GM20431 (cell line): ENCODE measurements at regions not wholly inside any gene's neighbourhood (a gene's known extent, or its start where the extent isn't known, plus 50 kb on each side); places are given as distances from the start of the nearest gene placed in this dataset.
"Not testable (repeated sequence)": the region's sequence is repeated elsewhere in the genome, so short reads cannot be mapped to it uniquely, and the experiment has no call there.

Source experiments
- in situ Hi-C: fragments of 300-500 bp; cut with MseI, MboI; formaldehyde crosslinking; loops from one replicate; pipeline ENCODE4 v1.15.0; 2020; ENCODE audit warnings: low sequenced_read_pairs; ENCODE audit not compliant: unreplicated experiment

DNA sequence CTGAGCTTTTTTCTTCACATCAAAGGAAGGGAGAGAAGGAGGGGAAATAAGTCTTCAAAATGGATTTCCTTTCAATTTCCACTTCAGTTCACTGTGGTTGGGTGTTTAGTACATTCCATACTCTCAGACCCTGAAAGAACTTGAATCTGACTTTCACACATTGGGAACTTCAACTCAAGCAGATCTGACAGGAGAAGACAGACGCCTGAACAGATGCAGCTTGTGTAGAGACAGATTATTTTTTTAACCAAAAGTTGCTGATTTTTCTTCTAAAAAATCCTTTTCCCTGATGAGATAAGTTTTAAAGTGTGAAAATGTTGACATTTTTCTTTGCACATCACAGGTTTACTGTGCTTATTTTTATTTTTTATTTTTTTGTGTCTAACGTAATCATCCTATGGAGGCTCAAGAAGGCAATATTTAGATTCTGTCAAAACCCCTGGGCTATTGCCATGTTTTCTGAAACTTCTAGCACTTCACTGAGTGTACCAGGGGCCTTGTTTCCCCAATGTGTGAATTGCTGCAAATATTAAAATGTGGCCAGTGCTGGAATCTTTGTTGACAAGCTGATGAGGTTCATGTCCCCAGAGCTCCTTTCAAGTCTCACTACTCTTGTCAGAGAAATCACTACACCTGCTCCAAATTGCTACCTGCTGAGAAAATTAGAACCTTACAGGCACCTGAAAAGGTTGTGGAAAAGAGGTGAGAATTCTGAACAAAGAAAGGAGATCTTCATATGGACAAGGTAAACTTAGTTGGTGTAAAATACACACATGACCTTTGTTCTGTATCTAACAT is 214.8 kb upstream of the BTBD3 start:
- in situ Hi-C loops: no loop called here

- in situ Hi-C loops: no loop called here
Observed at GRCh38 chr20:11705512-11705911, 212.2 kb upstream of the BTBD3 start.

DNA sequence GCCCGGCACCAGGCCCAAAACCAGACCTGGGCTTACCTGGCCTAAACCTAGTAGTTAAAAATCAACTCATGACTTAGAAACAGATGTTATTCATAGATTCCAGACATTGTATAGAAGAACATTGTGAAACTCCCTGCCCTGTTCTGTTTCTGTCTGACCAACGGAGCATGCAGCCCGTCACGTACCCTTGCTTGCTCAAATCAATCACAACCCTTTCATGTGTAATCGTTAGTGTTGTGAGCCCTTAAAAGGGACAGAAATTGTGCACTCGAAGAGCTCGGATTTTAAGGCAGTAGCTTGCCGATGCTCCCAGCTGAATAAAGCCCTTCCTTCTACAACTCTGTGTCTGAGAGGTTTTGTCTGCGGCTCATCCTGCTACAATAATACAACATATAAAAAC is 209.5 kb upstream of the BTBD3 start:
- in situ Hi-C loops: not testable (repeated sequence)

- in situ Hi-C loops: no loop called here
Observed at GRCh38 chr20:11711214-11711613, 206.5 kb upstream of the BTBD3 start.

DNA sequence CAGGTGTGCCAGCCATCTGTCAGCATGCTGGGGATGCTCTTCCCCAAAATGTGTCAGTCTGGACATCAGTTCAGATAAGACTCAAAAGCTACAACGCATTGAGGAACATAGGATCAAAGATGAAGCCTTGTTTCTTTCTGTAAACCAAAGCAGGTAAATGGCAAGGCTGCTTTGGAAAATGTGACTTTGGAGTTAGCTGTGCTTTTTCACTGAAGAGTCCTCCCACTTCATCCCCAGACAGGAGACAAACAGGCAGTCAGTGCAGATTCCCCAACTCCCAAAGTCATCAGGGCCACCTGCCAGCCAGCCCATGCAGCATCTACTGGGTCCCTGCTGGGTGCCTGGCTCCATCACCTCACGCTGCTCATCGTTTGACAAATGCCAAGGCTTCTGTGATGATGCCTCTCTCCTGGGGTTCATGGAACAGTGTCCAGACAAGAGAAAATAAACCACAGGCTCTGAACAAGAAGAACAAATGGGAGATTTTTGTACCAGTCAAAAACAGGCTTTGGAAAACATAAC is 205.0 kb upstream of the BTBD3 start:
- in situ Hi-C loops: no loop called here

DNA sequence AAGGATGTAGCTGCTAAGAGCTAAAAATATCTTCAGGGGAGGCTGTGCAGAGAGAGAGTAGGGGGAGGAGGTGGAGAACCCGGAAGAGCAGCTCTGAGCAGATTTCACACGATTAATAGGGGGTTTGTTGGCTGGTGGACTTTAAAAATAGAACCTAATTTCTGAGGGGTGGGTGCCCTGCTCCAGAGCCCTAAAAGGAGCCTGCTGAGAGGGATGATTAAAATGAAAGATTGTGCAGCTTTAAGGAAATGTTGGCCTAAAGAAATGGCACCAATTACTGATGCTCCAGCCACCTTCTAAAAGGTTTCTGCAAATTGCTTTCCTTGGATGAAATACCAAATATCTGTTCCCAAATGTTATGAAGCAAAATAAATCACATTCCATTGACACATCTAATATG is 202.8 kb upstream of the BTBD3 start:
- in situ Hi-C loops: no loop called here

DNA sequence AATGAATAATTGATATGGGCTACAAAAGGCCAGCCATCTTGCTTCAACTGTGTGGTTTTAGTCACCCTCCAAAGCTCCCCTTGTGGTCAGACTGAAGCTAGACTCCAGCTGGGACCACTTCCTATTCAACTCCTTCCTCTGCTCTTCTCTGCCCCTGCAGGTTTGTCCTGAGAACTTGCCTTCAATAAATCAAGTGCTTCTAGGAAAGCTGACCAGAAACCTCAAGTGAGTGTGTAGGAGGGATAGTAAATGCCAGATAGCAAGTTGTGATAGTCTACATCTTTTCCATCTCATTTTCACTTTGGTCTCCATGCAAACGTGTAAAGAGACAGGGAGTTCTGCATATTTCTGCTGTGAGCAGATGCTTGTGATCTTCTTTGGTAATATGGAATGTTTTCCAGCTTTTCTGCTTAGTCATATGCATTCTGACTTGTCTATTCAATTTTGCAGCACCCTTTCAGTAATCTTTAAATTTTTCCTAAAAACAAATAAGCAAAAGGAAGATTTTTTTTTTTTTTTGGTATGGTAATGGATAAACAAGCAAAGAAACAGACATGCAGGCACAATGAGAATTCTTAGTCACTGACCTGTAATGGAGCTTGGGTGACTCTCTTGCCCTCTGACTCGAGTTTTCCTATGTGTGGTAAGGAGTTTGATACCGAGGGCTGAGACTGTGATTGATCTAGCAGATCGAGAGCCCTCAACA is 201.3 kb upstream of the BTBD3 start:
- in situ Hi-C loops: no loop called here

DNA sequence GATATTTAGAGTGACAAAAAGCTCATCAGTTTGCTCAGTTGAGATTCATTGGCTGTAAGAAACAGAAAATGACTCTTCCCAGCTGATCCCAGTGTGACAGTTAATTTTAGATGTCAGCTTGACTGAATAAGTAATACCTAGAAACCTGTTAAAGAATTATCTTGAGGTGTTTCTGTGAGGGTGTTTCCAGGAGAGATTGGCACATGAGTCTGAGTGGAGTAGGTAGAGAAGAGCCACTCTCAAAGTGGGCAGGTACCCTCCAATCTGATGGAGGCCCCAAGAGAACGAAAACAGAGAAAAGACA is 200.8 kb upstream of the BTBD3 start:
- in situ Hi-C loops: no loop called here

- in situ Hi-C loops: no loop called here
Observed at GRCh38 chr20:11717562-11717961, 200.1 kb upstream of the BTBD3 start.

DNA sequence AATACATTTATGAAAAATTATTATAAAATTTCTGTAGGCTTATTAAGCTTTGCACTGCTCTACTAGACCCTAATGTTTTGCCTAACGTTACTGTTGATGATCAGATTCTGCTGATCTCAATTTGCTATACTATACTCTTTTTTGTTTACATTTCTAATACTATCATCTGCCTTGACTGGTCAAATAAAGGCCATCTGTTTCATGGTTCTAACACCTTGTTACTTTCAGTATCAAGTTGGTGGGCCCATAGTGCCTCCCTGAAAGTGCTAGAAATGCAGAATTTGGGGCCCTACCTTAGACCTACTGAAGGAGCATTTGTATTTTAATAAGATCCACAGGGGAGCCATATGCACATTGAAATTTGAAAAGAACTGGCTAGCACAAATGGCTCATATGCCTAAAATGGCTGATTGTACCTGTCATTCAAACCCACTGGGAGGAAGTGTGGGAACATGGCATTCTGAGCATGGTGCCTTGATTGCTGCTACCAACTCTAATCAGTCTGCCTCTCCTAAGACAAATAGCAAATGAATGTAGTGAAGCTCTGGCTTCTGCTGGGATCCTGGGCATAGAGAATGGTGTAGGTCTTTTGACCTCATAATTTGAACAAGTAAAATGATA is 199.1 kb upstream of the BTBD3 start:
- in situ Hi-C loops: no loop called here

- in situ Hi-C loops: no loop called here
Observed at GRCh38 chr20:11719153-11719552, 198.5 kb upstream of the BTBD3 start.

GRCh38 chr20:11721411-11721810 is 196.3 kb upstream of the BTBD3 start:
- in situ Hi-C loops: no loop called here

DNA sequence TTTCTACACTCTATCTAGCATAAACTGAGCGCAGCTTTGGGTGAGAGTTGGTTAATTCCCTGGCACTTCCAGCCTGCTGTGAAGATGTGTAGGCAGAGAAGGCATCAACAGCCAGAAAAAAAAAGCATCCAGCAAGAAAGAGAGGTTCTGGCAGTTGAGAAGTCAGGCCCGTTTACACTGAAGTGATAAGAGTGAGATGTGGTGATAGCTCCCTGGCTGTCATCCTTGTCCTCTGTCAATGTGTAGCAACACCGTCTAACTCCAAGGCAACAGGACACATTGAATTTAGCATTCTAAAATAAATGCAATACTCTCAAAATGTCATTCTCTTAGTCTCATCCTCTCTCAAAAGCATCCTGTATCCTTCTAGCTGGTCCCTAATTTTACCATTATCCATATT is 193.6 kb upstream of the BTBD3 start:
- in situ Hi-C loops: no loop called here

- in situ Hi-C loops: no loop called here
Observed at GRCh38 chr20:11726026-11726425, 191.7 kb upstream of the BTBD3 start.

DNA sequence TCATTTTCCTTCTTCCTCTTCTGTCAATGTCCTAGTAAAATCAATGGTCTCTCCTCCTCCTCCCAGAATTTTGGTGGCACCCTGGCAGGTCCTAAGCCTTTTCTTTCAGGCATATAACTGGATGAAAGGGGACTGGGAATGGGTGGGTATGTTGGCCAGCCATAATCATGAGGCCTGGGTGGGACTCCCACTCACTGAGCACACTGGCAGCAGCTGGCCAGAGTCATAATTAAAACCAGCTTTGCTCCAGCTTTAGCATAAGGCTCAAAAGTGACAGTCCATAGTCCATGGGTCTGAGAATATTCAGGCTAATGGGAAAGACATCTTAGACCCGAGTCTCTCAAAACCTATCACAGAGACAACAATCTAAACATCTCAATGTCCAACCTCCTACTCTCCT is 190.0 kb upstream of the BTBD3 start:
- in situ Hi-C loops: no loop called here

GRCh38 chr20:11728937-11729336 is 188.8 kb upstream of the BTBD3 start:
- in situ Hi-C loops: no loop called here

DNA sequence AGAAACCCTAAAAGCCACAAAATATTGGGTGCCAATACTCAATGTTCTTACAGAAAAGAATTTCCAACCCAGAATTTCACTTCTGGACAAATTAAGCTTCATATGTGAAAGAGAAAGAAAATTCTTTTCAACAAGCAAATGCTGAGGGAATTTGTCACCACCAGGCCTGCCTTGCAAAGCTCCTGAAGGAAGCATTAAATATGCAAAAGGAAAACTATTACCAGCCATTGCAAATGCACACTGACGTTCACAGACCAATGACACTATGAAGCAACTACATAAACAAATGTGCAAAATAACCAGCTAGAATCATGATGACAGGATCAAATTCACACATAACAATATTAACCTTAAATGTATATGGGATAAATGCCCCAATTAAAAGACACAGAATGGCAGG is 187.9 kb upstream of the BTBD3 start:
- in situ Hi-C loops: no loop called here

DNA sequence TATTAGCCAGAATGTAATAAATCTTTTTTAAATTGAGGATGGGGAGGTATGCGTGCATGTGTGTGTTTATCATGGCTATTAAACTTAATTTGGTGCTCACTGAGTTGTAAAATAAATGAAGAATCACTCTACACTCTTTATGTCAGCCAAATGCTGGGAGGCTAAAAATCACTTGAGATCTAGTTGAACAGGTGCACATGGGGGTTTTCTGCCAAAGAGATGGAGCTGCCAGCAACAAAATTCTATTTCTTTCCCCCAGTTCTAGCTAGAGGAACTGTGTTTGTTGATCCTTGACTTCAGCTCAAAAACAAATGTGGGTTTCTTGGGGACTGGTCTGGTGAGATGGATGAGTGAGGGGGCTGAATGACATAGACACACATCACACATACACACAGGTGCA is 183.3 kb upstream of the BTBD3 start:
- in situ Hi-C loops: no loop called here

GRCh38 chr20:11738852-11739251 is 178.8 kb upstream of the BTBD3 start:
- in situ Hi-C loops: no loop called here

GRCh38 chr20:11740975-11741374 is 176.7 kb upstream of the BTBD3 start:
- in situ Hi-C loops: no loop called here

DNA sequence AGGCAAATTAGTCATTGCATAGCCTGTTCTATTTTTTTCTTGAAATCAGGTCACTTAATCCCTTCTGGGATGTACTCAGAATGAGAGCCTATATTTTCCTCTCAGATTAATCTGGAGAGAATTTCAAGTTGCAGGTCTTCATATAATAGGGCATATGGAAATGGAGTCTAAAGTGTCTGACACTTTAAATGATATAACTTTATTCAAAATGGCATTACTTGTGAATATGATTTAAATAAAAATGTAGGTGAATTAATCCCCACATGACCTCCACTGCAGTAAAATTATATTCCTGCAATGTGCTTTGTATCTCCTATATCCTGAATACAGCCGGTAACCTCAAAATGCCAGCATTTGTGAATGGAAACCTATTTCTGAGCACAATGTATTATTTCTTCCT is 172.5 kb upstream of the BTBD3 start:
- in situ Hi-C loops: no loop called here
